ENCODE measurements at regions not wholly inside any gene's neighbourhood (a gene's known extent, or its start where the extent isn't known, plus 50 kb on each side); places are given as distances from the start of the nearest gene placed in this dataset.
"Not testable (repeated sequence)": the region's sequence is repeated elsewhere in the genome, so short reads cannot be mapped to it uniquely, and the experiment has no call there.

GRCh38 chr2:36302911-36303310 is 52.7 kb upstream of the CRIM1 start:
- no peak overlapping the region for H3K4me3 ChIP-seq (ENCODE audit: insufficient read depth, low read depth, low read length, poor library complexity, severe bottlenecking)
- no peaks in the 10 kb centered on the region for H3K9me3 ChIP-seq (ENCODE audit: control insufficient read depth, low read length)
- no peaks in the 10 kb centered on the region for H3K4me1 ChIP-seq (ENCODE audit: control insufficient read depth, insufficient read depth, low read length, poor library complexity, severe bottlenecking)
- H3K27ac ChIP-seq (ENCODE audit: insufficient read depth, low read length, poor library complexity, severe bottlenecking) = no peak overlapping the region
- no peaks in the 10 kb centered on the region for H3K36me3 ChIP-seq (ENCODE audit: control insufficient read depth, insufficient read depth, low read length)
- no peaks in the 10 kb centered on the region for H3K27me3 ChIP-seq (replicated peaks; ENCODE audit: control insufficient read depth, insufficient read depth, low read length, poor library complexity, severe bottlenecking)
- no peak for DNase-seq

GRCh38 chr2:36301843-36302242 is 53.7 kb upstream of the CRIM1 start:
- Histone ChIP-seq H3K27me3 (replicated peaks; ENCODE audit: control insufficient read depth, insufficient read depth, low read length, poor library complexity, severe bottlenecking) (no peaks in the 10 kb centered on the region), H3K4me1 (ENCODE audit: control insufficient read depth, insufficient read depth, low read length, poor library complexity, severe bottlenecking) (no peaks in the 10 kb centered on the region), H3K36me3 (ENCODE audit: control insufficient read depth, insufficient read depth, low read length) (no peaks in the 10 kb centered on the region), H3K9me3 (ENCODE audit: control insufficient read depth, low read length) (no peaks in the 10 kb centered on the region), H3K27ac (ENCODE audit: insufficient read depth, low read length, poor library complexity, severe bottlenecking) (no peak overlapping the region), H3K4me3 (ENCODE audit: insufficient read depth, low read depth, low read length, poor library complexity, severe bottlenecking) (no peak overlapping the region)
- DNase-seq = no peak

DNA sequence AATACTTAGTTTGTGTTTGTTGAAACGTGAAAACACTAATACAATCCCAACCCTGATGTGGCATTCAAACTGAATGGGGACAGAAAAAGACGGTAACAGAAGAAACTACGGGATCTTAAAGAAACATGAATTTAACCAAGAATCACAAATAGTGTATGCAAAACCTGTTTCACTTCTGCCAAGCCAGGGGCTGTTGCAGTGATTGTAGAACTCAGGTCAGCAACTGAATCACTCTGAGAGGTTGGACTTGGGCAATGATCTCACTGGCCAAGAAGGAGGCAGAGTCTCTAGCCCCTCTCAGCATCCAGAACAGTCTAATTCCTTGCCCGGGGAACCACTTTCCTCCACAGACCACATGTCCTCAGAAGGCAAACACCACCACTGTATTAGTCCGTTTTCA is 54.9 kb upstream of the CRIM1 start:
- H3K9me3 ChIP-seq (ENCODE audit: control insufficient read depth, low read length) = no peaks in the 10 kb centered on the region
- no peak for DNase-seq
- H3K4me1 ChIP-seq (ENCODE audit: control insufficient read depth, insufficient read depth, low read length, poor library complexity, severe bottlenecking) = no peaks in the 10 kb centered on the region
- H3K4me3 ChIP-seq (ENCODE audit: insufficient read depth, low read depth, low read length, poor library complexity, severe bottlenecking) = no peak overlapping the region
- no peak overlapping the region for H3K27ac ChIP-seq (ENCODE audit: insufficient read depth, low read length, poor library complexity, severe bottlenecking)
- no peaks in the 10 kb centered on the region for H3K36me3 ChIP-seq (ENCODE audit: control insufficient read depth, insufficient read depth, low read length)
- no peaks in the 10 kb centered on the region for H3K27me3 ChIP-seq (replicated peaks; ENCODE audit: control insufficient read depth, insufficient read depth, low read length, poor library complexity, severe bottlenecking)

- no peak for DNase-seq
- Histone ChIP-seq H3K36me3 (ENCODE audit: control insufficient read depth, insufficient read depth, low read length) (no peaks in the 10 kb centered on the region), H3K27me3 (replicated peaks; ENCODE audit: control insufficient read depth, insufficient read depth, low read length, poor library complexity, severe bottlenecking) (no peaks in the 10 kb centered on the region), H3K27ac (ENCODE audit: insufficient read depth, low read length, poor library complexity, severe bottlenecking) (no peak overlapping the region), H3K4me3 (ENCODE audit: insufficient read depth, low read depth, low read length, poor library complexity, severe bottlenecking) (no peak overlapping the region), H3K9me3 (ENCODE audit: control insufficient read depth, low read length) (no peaks in the 10 kb centered on the region), H3K4me1 (ENCODE audit: control insufficient read depth, insufficient read depth, low read length, poor library complexity, severe bottlenecking) (no peaks in the 10 kb centered on the region)
Observed at GRCh38 chr2:36296798-36297197, 58.8 kb upstream of the CRIM1 start.

DNA sequence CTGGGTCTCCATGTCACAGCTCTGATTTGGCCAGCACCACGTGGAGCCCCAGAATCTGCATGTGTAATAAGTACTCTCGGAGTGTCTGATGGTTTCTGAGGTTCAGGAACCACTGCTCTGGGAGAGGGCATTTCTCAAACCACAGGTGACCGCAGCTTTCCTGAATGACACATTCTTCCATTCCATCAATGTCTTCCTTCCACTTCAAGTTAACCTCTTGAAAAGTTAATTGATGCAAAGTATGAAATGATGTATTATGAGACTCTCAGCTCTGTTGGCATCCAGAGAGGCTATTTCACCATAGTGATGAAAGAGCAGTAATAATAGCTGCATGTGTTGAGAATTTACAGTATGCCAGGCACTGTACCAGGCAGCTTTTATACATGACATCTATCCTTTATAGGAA is 61.3 kb upstream of the CRIM1 start:
- DNase-seq = no peak
- H3K27ac ChIP-seq (ENCODE audit: insufficient read depth, low read length, poor library complexity, severe bottlenecking) = no peak overlapping the region
- no peaks in the 10 kb centered on the region for H3K9me3 ChIP-seq (ENCODE audit: control insufficient read depth, low read length)
- no peak overlapping the region for H3K4me3 ChIP-seq (ENCODE audit: insufficient read depth, low read depth, low read length, poor library complexity, severe bottlenecking)
- H3K4me1 ChIP-seq (ENCODE audit: control insufficient read depth, insufficient read depth, low read length, poor library complexity, severe bottlenecking) = no peaks in the 10 kb centered on the region
- no peaks in the 10 kb centered on the region for H3K36me3 ChIP-seq (ENCODE audit: control insufficient read depth, insufficient read depth, low read length)
- H3K27me3 ChIP-seq (replicated peaks; ENCODE audit: control insufficient read depth, insufficient read depth, low read length, poor library complexity, severe bottlenecking) = no peaks in the 10 kb centered on the region

GRCh38 chr2:36290306-36290856 is 65.2 kb upstream of the CRIM1 start:
- H3K9me3 ChIP-seq (ENCODE audit: control insufficient read depth, low read length) = no peaks in the 10 kb centered on the region
- no peak overlapping the region for H3K27ac ChIP-seq (ENCODE audit: insufficient read depth, low read length, poor library complexity, severe bottlenecking)
- no peak overlapping the region for H3K4me3 ChIP-seq (ENCODE audit: insufficient read depth, low read depth, low read length, poor library complexity, severe bottlenecking)
- DNase-seq = no peak
- no peaks in the 10 kb centered on the region for H3K36me3 ChIP-seq (ENCODE audit: control insufficient read depth, insufficient read depth, low read length)
- H3K4me1 ChIP-seq (ENCODE audit: control insufficient read depth, insufficient read depth, low read length, poor library complexity, severe bottlenecking) = no peaks in the 10 kb centered on the region
- H3K27me3 ChIP-seq (replicated peaks; ENCODE audit: control insufficient read depth, insufficient read depth, low read length, poor library complexity, severe bottlenecking) = no peaks in the 10 kb centered on the region

DNA sequence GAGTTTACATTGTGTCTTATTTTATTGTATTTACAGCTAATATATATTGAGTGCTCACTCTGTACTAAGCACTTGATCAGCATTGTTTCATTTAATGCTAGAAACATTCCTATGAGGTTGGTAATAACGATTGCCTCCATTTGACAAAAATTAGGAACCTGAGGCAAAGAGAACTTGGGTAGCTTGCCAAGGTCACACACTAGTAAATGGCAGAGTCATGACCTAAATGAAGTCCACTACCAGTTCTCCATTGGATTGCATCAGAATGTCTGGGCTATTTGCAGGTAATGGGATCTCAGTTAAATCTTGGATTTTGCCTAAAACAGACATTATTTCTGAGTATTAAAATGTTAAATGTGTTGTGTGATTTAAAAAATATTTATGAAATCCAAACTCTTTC is 65.8 kb upstream of the CRIM1 start:
- DNase-seq = no peak
- H3K36me3 ChIP-seq (ENCODE audit: control insufficient read depth, insufficient read depth, low read length) = no peaks in the 10 kb centered on the region
- no peak overlapping the region for H3K27ac ChIP-seq (ENCODE audit: insufficient read depth, low read length, poor library complexity, severe bottlenecking)
- no peaks in the 10 kb centered on the region for H3K9me3 ChIP-seq (ENCODE audit: control insufficient read depth, low read length)
- H3K4me3 ChIP-seq (ENCODE audit: insufficient read depth, low read depth, low read length, poor library complexity, severe bottlenecking) = no peak overlapping the region
- no peaks in the 10 kb centered on the region for H3K27me3 ChIP-seq (replicated peaks; ENCODE audit: control insufficient read depth, insufficient read depth, low read length, poor library complexity, severe bottlenecking)
- H3K4me1 ChIP-seq (ENCODE audit: control insufficient read depth, insufficient read depth, low read length, poor library complexity, severe bottlenecking) = no peaks in the 10 kb centered on the region

DNA sequence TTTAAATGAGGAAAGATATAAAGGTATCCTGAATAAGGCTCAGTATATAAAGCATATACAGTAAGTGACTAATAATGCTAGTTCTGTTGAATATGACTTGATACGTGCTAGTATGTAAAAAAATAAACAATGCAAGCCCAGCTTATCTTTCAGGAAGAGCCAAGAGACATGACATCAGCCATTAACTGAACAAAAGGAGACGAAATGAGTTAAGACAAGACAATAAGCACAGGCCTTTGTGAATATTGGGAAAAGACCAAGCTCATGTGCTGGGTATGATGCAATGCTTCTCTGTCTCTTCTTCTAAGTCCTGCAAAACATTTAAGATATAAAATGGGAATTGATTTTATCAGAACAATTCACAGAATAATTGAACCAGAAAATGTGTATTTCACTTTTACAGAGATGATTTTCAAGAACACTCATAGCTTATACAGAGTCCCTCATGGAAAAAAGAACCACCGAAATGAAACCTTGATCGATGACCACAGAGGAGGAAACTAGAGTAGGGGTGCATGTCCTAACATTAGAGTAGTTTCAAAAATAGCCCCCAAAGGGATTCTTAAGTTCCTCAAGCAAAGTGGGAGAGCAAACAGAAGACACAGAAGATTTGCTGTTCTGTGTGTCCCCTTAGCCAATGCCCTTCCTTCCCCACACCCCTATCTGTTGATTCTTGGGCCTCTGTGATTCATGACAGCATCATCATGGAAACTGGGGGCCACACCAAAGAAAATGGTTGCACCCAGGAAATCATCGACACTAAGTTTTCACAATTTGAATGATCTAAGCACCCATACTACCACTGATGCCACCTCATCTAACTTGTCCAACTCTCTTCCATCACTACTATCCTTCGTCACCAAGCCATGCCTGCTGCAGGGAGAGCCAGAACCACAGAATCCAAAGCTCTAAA is 68.0 kb upstream of the CRIM1 start:
- Histone ChIP-seq H3K27me3 (replicated peaks; ENCODE audit: control insufficient read depth, insufficient read depth, low read length, poor library complexity, severe bottlenecking) (no peaks in the 10 kb centered on the region), H3K36me3 (ENCODE audit: control insufficient read depth, insufficient read depth, low read length) (no peaks in the 10 kb centered on the region), H3K4me1 (ENCODE audit: control insufficient read depth, insufficient read depth, low read length, poor library complexity, severe bottlenecking) (no peaks in the 10 kb centered on the region), H3K4me3 (ENCODE audit: insufficient read depth, low read depth, low read length, poor library complexity, severe bottlenecking) (no peak overlapping the region), H3K9me3 (ENCODE audit: control insufficient read depth, low read length) (no peaks in the 10 kb centered on the region), H3K27ac (ENCODE audit: insufficient read depth, low read length, poor library complexity, severe bottlenecking) (no peak overlapping the region)
- DNase-seq = no peak

- not testable (repeated sequence) for H3K36me3 ChIP-seq (ENCODE audit: control insufficient read depth, insufficient read depth, low read length); H3K27me3 ChIP-seq (replicated peaks; ENCODE audit: control insufficient read depth, insufficient read depth, low read length, poor library complexity, severe bottlenecking); H3K9me3 ChIP-seq (ENCODE audit: control insufficient read depth, low read length); H3K4me3 ChIP-seq (ENCODE audit: insufficient read depth, low read depth, low read length, poor library complexity, severe bottlenecking); H3K27ac ChIP-seq (ENCODE audit: insufficient read depth, low read length, poor library complexity, severe bottlenecking); DNase-seq; H3K4me1 ChIP-seq (ENCODE audit: control insufficient read depth, insufficient read depth, low read length, poor library complexity, severe bottlenecking)
Observed at GRCh38 chr2:36279506-36279905, 76.1 kb upstream of the CRIM1 start.

GRCh38 chr2:36277881-36278523 is 77.6 kb upstream of the CRIM1 start:
- H3K27me3 ChIP-seq (replicated peaks; ENCODE audit: control insufficient read depth, insufficient read depth, low read length, poor library complexity, severe bottlenecking) = no peaks in the 10 kb centered on the region
- H3K4me1 ChIP-seq (ENCODE audit: control insufficient read depth, insufficient read depth, low read length, poor library complexity, severe bottlenecking) = no peaks in the 10 kb centered on the region
- H3K27ac ChIP-seq (ENCODE audit: insufficient read depth, low read length, poor library complexity, severe bottlenecking) = no peak overlapping the region
- no peaks in the 10 kb centered on the region for H3K36me3 ChIP-seq (ENCODE audit: control insufficient read depth, insufficient read depth, low read length)
- no peaks in the 10 kb centered on the region for H3K9me3 ChIP-seq (ENCODE audit: control insufficient read depth, low read length)
- no peak overlapping the region for H3K4me3 ChIP-seq (ENCODE audit: insufficient read depth, low read depth, low read length, poor library complexity, severe bottlenecking)
- DNase-seq = no peak
